CD4-positive, alpha-beta memory T cell (primary cell): ENCODE measurements at regions not wholly inside any gene's neighbourhood (a gene's known extent, or its start where the extent isn't known, plus 50 kb on each side); places are given as distances from the start of the nearest gene placed in this dataset.
A peak's percentile ranks its signal among the peaks of the same experiment; 100 is the strongest.

Experiments
- CTCF ChIA-PET: fragments of 350-600 bp; sonication (Branson Sonifier 250); formaldehyde crosslinking; loops from one replicate; lab custom pipeline; 2021; ENCODE audit warnings: inconsistent platforms; ENCODE audit not compliant: partially characterized antibody; lab: Charles Lee
- POLR2A ChIA-PET: fragments of 350-600 bp; sonication (Branson Sonifier 250); formaldehyde crosslinking; loops from one replicate; lab custom pipeline; 2021; ENCODE audit not compliant: partially characterized antibody; lab: Charles Lee
- DNase-seq, 5 donors: peaks; one replicate each; pipeline versions ENCODE4 v3.0.0 to v3.0.0-alpha.2; 2020 to 2022; ENCODE audit warnings: mixed read lengths in 1 of 5
- H3K27ac ChIP-seq: one replicate; pipeline ENCODE4 v1.7.0; 2013; ENCODE audit warnings: low read depth, low read length
- H3K27me3 ChIP-seq: 2 replicates; pipeline ENCODE4 v1.7.0; 2013; ENCODE audit warnings: mild to moderate bottlenecking, low read length, moderate library complexity; ENCODE audit not compliant: insufficient read depth
- H3K36me3 ChIP-seq: 2 replicates; pipeline ENCODE4 v1.7.0; 2013; ENCODE audit warnings: mild to moderate bottlenecking, low read length, moderate library complexity; ENCODE audit not compliant: insufficient read depth
- H3K4me1 ChIP-seq: 2 replicates; pipeline ENCODE4 v1.7.0; 2013; ENCODE audit warnings: mild to moderate bottlenecking, low read length, moderate library complexity; ENCODE audit not compliant: insufficient read depth
- H3K4me3 ChIP-seq, 2 donors: one replicate each; pipeline ENCODE4 v1.7.0; 2013; ENCODE audit warnings: low read length in 2 of 2, mild to moderate bottlenecking in 1 of 2
- H3K9me3 ChIP-seq, 2 donors: one replicate each; pipeline ENCODE4 v1.7.0; 2013; ENCODE audit warnings: low read length in 2 of 2, control low read depth in 1 of 2; ENCODE audit not compliant: control insufficient read depth in 1 of 2
- H3K27ac Mint-ChIP-seq, 7 donors: one replicate each; pipeline ENCODE4 v1.8.0; 2020 to 2021; ENCODE audit warnings: mixed read lengths in 7 of 7, mild to moderate bottlenecking in 6 of 7, inconsistent platforms in 3 of 7, moderate library complexity in 3 of 7
- H3K27me3 Mint-ChIP-seq, 2 donors: one replicate each; pipeline ENCODE4 v1.8.0; 2020 to 2021; ENCODE audit warnings: mixed read lengths in 2 of 2
- H3K36me3 Mint-ChIP-seq, 2 donors: one replicate each; pipeline ENCODE4 v1.8.0; 2020 to 2021; ENCODE audit warnings: mixed read lengths in 2 of 2, inconsistent platforms in 1 of 2, mild to moderate bottlenecking in 1 of 2
- H3K4me1 Mint-ChIP-seq, 4 donors: one replicate each; pipeline ENCODE4 v1.8.0; 2020 to 2021; ENCODE audit warnings: mixed read lengths in 4 of 4, mild to moderate bottlenecking in 1 of 4
- H3K4me3 Mint-ChIP-seq, 8 donors: one replicate each; pipeline ENCODE4 v1.8.0; 2020 to 2021; ENCODE audit warnings: mixed read lengths in 8 of 8, mild to moderate bottlenecking in 7 of 8, moderate library complexity in 6 of 8, inconsistent platforms in 3 of 8
- H3K9me3 Mint-ChIP-seq, 8 donors: one replicate each; pipeline ENCODE4 v1.8.0; 2020 to 2021; ENCODE audit warnings: mixed read lengths in 8 of 8, mild to moderate bottlenecking in 5 of 8, inconsistent platforms in 3 of 8, moderate library complexity in 1 of 8
- intact Hi-C: fragments of 100-400 bp; cut with micrococcal nuclease; formaldehyde crosslinking; loops from one replicate; pipeline ENCODE4 v1.15.1; 2023

- Histone ChIP-seq H3K36me3 (no peaks in the 10 kb centered on the region), H3K27ac (no peak overlapping the region), H3K4me3 (no peak overlapping the region), H3K4me1 (no peaks in the 10 kb centered on the region), H3K9me3 (no peaks in the 10 kb centered on the region), H3K27me3 (no peaks in the 10 kb centered on the region)
- H3K4me1 Mint-ChIP-seq, result no peaks in the 10 kb centered on the region
- H3K4me3 Mint-ChIP-seq, result no peak overlapping the region
- ChIA-PET CTCF (interaction anchor here (0.8 to 1.3 kb wide), 2 partner anchors 12 to 19 kb away, joined by 3 read pairs; no protein-coding TSS in a partner anchor), POLR2A (no interaction called here)
- H3K9me3 Mint-ChIP-seq, result no peaks in the 10 kb centered on the region
- no peaks in the 10 kb centered on the region for H3K36me3 Mint-ChIP-seq
- H3K27me3 Mint-ChIP-seq, result no peaks in the 10 kb centered on the region
- intact Hi-C loops, result no loop called here
- DNase-seq, result peak in 2 of 5 donors; percentile 2 to 8
- H3K27ac Mint-ChIP-seq, result no peak overlapping the region
These were observed 239.3 kb upstream of the GRIN3A start for GRCh38 chr9:101977614-101978210.

- Histone ChIP-seq H3K4me3 (no peak overlapping the region), H3K27ac (no peak overlapping the region), H3K9me3 (no peaks in the 10 kb centered on the region), H3K27me3 (no peaks in the 10 kb centered on the region), H3K36me3 (no peaks in the 10 kb centered on the region), H3K4me1 (no peaks in the 10 kb centered on the region)
- Mint-ChIP-seq H3K4me1 (no peaks in the 10 kb centered on the region), H3K27me3 (peaks cover 0 to 4% of the 10 kb centered on the region in 2 donors), H3K27ac (no peak overlapping the region), H3K9me3 (no peaks in the 10 kb centered on the region), H3K4me3 (no peak overlapping the region), H3K36me3 (no peaks in the 10 kb centered on the region)
- intact Hi-C loops, result no loop called here
- no peak for DNase-seq
- CTCF ChIA-PET, result no interaction called here
- POLR2A ChIA-PET, result no interaction called here
These were observed 232.2 kb upstream of the GRIN3A start for GRCh38 chr9:101970609-101971008.

GRCh38 chr9:101968392-101968791, 229.9 kb upstream of the GRIN3A start:
- Mint-ChIP-seq H3K27ac (no peak overlapping the region), H3K27me3 (peaks cover 0 to 7% of the 10 kb centered on the region in 2 donors), H3K36me3 (no peaks in the 10 kb centered on the region), H3K9me3 (no peaks in the 10 kb centered on the region), H3K4me1 (no peaks in the 10 kb centered on the region), H3K4me3 (no peak overlapping the region)
- Histone ChIP-seq H3K36me3 (no peaks in the 10 kb centered on the region), H3K27ac (no peak overlapping the region), H3K9me3 (no peaks in the 10 kb centered on the region), H3K4me1 (no peaks in the 10 kb centered on the region), H3K4me3 (no peak overlapping the region), H3K27me3 (no peaks in the 10 kb centered on the region)
- intact Hi-C loops, result no loop called here
- DNase-seq, result no peak
- ChIA-PET CTCF (no interaction called here), POLR2A (no interaction called here)

GRCh38 chr9:101966691-101967090, 228.2 kb upstream of the GRIN3A start:
- Mint-ChIP-seq H3K9me3 (no peaks in the 10 kb centered on the region), H3K27ac (no peak overlapping the region), H3K4me3 (no peak overlapping the region), H3K36me3 (no peaks in the 10 kb centered on the region), H3K27me3 (peaks cover 0 to 7% of the 10 kb centered on the region in 2 donors), H3K4me1 (no peaks in the 10 kb centered on the region)
- H3K4me1 ChIP-seq, result no peaks in the 10 kb centered on the region
- intact Hi-C loops, result no loop called here
- H3K27me3 ChIP-seq, result no peaks in the 10 kb centered on the region
- no peaks in the 10 kb centered on the region for H3K36me3 ChIP-seq
- ChIA-PET CTCF (interaction anchor here (1.2 kb wide), 1 partner anchor 14 kb away, joined by 3 read pairs; no protein-coding TSS in a partner anchor), POLR2A (no interaction called here)
- H3K9me3 ChIP-seq, result no peaks in the 10 kb centered on the region
- H3K27ac ChIP-seq, result no peak overlapping the region
- no peak overlapping the region for H3K4me3 ChIP-seq
- no peak for DNase-seq

GRCh38 chr9:101957705-101958104, 219.3 kb upstream of the GRIN3A start:
- intact Hi-C loops, result no loop called here
- CTCF ChIA-PET, result no interaction called here
- H3K9me3 Mint-ChIP-seq, result peaks cover 0 to 4% (median 0%) of the 10 kb centered on the region in 8 donors

GRCh38 chr9:101951598-101951997, 213.2 kb upstream of the GRIN3A start:
- H3K27me3 Mint-ChIP-seq, result no peaks in the 10 kb centered on the region
- no peaks in the 10 kb centered on the region for H3K4me1 Mint-ChIP-seq
- no peak overlapping the region for H3K4me3 Mint-ChIP-seq
- H3K4me1 ChIP-seq, result no peaks in the 10 kb centered on the region
- H3K27me3 ChIP-seq, result no peaks in the 10 kb centered on the region
- no peak for DNase-seq
- H3K36me3 ChIP-seq, result no peaks in the 10 kb centered on the region
- H3K9me3 Mint-ChIP-seq, result peaks cover 0 to 4% (median under 1%) of the 10 kb centered on the region in 8 donors
- CTCF ChIA-PET, result no interaction called here
- no peak overlapping the region for H3K4me3 ChIP-seq
- H3K9me3 ChIP-seq, result no peaks in the 10 kb centered on the region
- no peak overlapping the region for H3K27ac Mint-ChIP-seq
- H3K27ac ChIP-seq, result no peak overlapping the region
- intact Hi-C loops, result no loop called here
- no peaks in the 10 kb centered on the region for H3K36me3 Mint-ChIP-seq
- POLR2A ChIA-PET, result no interaction called here

More at GRCh38 chr9:101957705-101958104, 219.3 kb upstream of the GRIN3A start:
- Histone ChIP-seq H3K27me3 (no peaks in the 10 kb centered on the region), H3K4me1 (no peaks in the 10 kb centered on the region), H3K4me3 (no peak overlapping the region), H3K9me3 (no peaks in the 10 kb centered on the region), H3K27ac (no peak overlapping the region), H3K36me3 (no peaks in the 10 kb centered on the region)
- Mint-ChIP-seq H3K36me3 (no peaks in the 10 kb centered on the region), H3K4me1 (no peaks in the 10 kb centered on the region), H3K27me3 (no peaks in the 10 kb centered on the region), H3K4me3 (no peak overlapping the region), H3K27ac (no peak overlapping the region)
- DNase-seq, result no peak
- POLR2A ChIA-PET, result no interaction called here

GRCh38 chr9:101931756-101932155, 193.3 kb upstream of the GRIN3A start:
- Histone ChIP-seq H3K4me3 (no peak overlapping the region), H3K4me1 (no peaks in the 10 kb centered on the region), H3K27ac (no peak overlapping the region), H3K36me3 (no peaks in the 10 kb centered on the region), H3K27me3 (no peaks in the 10 kb centered on the region), H3K9me3 (no peaks in the 10 kb centered on the region)
- Mint-ChIP-seq H3K36me3 (no peaks in the 10 kb centered on the region), H3K27me3 (no peaks in the 10 kb centered on the region), H3K27ac (no peak overlapping the region), H3K9me3 (peaks cover 0 to 7% (median 3%) of the 10 kb centered on the region in 8 donors), H3K4me3 (no peak overlapping the region), H3K4me1 (no peaks in the 10 kb centered on the region)
- ChIA-PET CTCF (no interaction called here), POLR2A (no interaction called here)
- intact Hi-C loops, result no loop called here
- DNase-seq, result no peak
